ENCODE measurements at regions not wholly inside any gene's neighbourhood (a gene's known extent, or its start where the extent isn't known, plus 50 kb on each side); places are given as distances from the start of the nearest gene placed in this dataset.

GRCh38 chr13:86974995-86975328, 696.2 kb upstream of the SLITRK5 start:
- DNase-seq, result no peak

GRCh38 chr13:86976521-86977324, 694.4 kb upstream of the SLITRK5 start:
- no peak for DNase-seq

GRCh38 chr13:86986448-86986847, 684.7 kb upstream of the SLITRK5 start:
- no peak for DNase-seq

GRCh38 chr13:86992251-86992650, 678.9 kb upstream of the SLITRK5 start:
- no peak for DNase-seq

- DNase-seq, result no peak
These were observed 667.9 kb upstream of the SLITRK5 start for GRCh38 chr13:87003265-87003664.

- DNase-seq, result no peak
These were observed 665.7 kb upstream of the SLITRK5 start for GRCh38 chr13:87005511-87005910.

- DNase-seq, result no peak
These were observed 635.6 kb upstream of the SLITRK5 start for GRCh38 chr13:87035526-87035925.

GRCh38 chr13:87042946-87043345, 628.2 kb upstream of the SLITRK5 start:
- DNase-seq, result no peak

- DNase-seq, result no peak
These were observed 618.4 kb upstream of the SLITRK5 start for GRCh38 chr13:87052731-87053130.

- no peak for DNase-seq
These were observed 613.2 kb upstream of the SLITRK5 start for GRCh38 chr13:87057807-87058520.

- no peak for DNase-seq
These were observed 612.3 kb upstream of the SLITRK5 start for GRCh38 chr13:87058786-87059329.

- no peak for DNase-seq
These were observed 592.0 kb upstream of the SLITRK5 start for GRCh38 chr13:87078947-87079795.

GRCh38 chr13:87080100-87080779, 590.9 kb upstream of the SLITRK5 start:
- no peak for DNase-seq

- DNase-seq, result no peak
These were observed 587.0 kb upstream of the SLITRK5 start for GRCh38 chr13:87084192-87084591.

GRCh38 chr13:87087741-87088140, 583.4 kb upstream of the SLITRK5 start:
- DNase-seq, result no peak

- DNase-seq, result no peak
These were observed 581.8 kb upstream of the SLITRK5 start for GRCh38 chr13:87089391-87089790.

- no peak for DNase-seq
These were observed 577.8 kb upstream of the SLITRK5 start for GRCh38 chr13:87093399-87093798.

GRCh38 chr13:87094646-87095045, 576.5 kb upstream of the SLITRK5 start:
- no peak for DNase-seq

GRCh38 chr13:87100431-87100830, 570.7 kb upstream of the SLITRK5 start:
- DNase-seq, result no peak

GRCh38 chr13:87107651-87108050, 563.5 kb upstream of the SLITRK5 start:
- no peak for DNase-seq

GRCh38 chr13:87120476-87120875, 550.7 kb upstream of the SLITRK5 start:
- DNase-seq, result no peak

GRCh38 chr13:87122551-87122950, 548.6 kb upstream of the SLITRK5 start:
- peak; percentile 11 for DNase-seq

All from suppressor macrophage treated with lipopolysaccharide for 4 hours (primary cell).